Urinary bladder (tissue), 3 donors: ENCODE measurements at regions not wholly inside any gene's neighbourhood (a gene's known extent, or its start where the extent isn't known, plus 50 kb on each side); places are given as distances from the start of the nearest gene placed in this dataset.

ENCODE experiments used
- DNase-seq: peaks from one replicate; pipeline ENCODE4 v3.0.0-alpha.2; 2015; ENCODE audit errors: extremely low spot score
- H3K27ac ChIP-seq: one replicate; pipeline ENCODE4 v1.5.1; 2013; ENCODE audit warnings: low read depth, mild to moderate bottlenecking, moderate library complexity
- H3K36me3 ChIP-seq: one replicate; pipeline ENCODE4 v1.6.1; 2013; ENCODE audit warnings: mild to moderate bottlenecking, moderate library complexity; ENCODE audit not compliant: insufficient read depth
- H3K4me1 ChIP-seq: one replicate; pipeline ENCODE4 v1.6.1; 2013; ENCODE audit warnings: mild to moderate bottlenecking, moderate library complexity; ENCODE audit not compliant: insufficient read depth
- H3K4me3 ChIP-seq: one replicate; pipeline ENCODE4 v1.5.1; 2013; ENCODE audit warnings: low read depth, low read length
- WGBS: extraction: QIAGEN DNeasy Blood & Tissue Kit; methylation state at CpG from one replicate; pipeline ENCODE4 v1.1.7; 2013; 5-methylcytosine and 5-hydroxymethylcytosine counted together
- donor health status: healthy with polysubstance abuse.
- donor health status: healthy.

DNA sequence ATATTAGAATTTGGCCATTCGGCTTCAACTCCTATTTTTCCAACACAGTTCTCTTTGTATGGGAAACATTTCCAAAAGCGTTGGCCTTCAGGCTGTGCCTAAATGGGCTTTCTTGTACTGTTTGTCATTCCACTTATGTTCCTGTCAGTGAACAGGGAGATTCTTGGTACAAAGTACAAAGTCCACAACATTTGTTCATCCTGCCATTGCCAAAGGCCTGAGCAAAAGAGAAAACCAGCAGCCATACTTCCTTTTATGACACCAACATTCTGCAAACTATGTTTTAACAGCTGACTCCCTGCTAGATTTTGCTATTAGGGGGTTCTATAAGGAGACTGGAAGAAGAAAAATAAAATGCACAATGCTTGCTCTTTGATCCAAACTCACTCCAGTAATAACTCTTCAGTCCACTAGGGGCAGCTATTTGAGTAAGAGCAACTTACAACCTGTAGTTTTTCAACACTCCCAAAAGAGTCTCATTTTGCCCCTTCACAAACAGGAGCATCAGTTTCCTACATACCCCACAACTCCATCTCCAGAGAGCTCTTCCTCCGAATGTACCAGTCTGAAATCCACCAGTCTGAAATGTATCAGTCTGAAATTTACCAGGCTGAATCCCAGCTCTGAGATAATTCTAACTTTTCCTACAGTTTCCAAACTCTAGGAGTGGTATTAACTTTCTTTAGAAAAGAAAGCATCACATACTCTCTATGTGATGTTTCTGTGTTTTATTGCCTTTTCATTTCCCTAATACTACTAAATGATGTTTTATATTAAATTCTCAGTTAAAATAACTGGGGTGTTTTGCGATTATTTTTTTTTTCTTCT, 693.8 kb downstream of the DNAH5 start:
- Histone ChIP-seq H3K27ac (no peak overlapping the region), H3K36me3 (no peaks in the 10 kb centered on the region), H3K4me1 (no peaks in the 10 kb centered on the region), H3K4me3 (no peak overlapping the region)
- DNase-seq: no peak
- 71% methylated on average over 4 of the region's 4 CpGs for WGBS

DNA sequence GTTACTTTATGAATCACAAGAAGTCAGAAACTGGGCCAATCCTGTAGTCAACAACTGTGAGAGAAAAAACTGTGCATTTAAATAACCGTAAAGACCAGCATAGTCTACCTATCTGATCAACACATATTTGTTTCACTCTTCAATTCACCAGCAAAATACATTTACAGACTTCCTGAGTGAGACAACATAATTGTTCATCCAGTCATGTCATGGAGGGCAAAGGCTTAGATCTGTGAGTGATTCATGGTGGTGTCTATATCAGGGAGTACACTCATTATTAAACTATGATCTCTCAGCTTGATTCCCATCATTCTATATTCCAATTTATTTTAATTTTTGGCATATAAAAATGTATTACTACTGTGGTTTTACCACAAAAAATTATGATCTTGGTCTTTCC, 694.6 kb downstream of the DNAH5 start:
- no peak overlapping the region for H3K27ac ChIP-seq
- no peak overlapping the region for H3K4me3 ChIP-seq
- no peaks in the 10 kb centered on the region for H3K36me3 ChIP-seq
- DNase-seq: no peak
- H3K4me1 ChIP-seq: no peaks in the 10 kb centered on the region
- 93% methylated on average over 1 of the region's 1 CpG for WGBS

DNA sequence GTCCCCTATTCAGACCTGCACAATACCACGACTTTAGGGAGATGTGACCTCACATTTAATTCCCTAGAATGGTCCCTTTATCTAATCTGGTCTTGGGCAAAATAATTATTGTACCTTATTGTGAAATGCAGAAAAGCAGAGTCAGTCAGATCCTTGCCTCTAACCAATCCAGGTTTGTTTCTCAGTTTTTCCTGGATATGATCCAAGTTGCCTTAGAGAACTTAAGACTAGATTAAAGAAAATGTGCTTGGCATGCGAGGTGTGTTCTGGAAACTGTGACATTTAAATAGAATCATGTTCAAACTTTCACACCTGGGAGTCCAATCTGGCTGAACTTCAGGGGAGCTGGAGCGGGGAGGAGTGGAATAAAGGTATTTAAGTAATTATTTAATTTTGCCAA, 696.2 kb downstream of the DNAH5 start:
- no peak for DNase-seq
- no peak overlapping the region for H3K4me3 ChIP-seq
- 47% methylated on average over 3 of the region's 3 CpGs for WGBS
- no peaks in the 10 kb centered on the region for H3K36me3 ChIP-seq
- no peaks in the 10 kb centered on the region for H3K4me1 ChIP-seq
- H3K27ac ChIP-seq: no peak overlapping the region

DNA sequence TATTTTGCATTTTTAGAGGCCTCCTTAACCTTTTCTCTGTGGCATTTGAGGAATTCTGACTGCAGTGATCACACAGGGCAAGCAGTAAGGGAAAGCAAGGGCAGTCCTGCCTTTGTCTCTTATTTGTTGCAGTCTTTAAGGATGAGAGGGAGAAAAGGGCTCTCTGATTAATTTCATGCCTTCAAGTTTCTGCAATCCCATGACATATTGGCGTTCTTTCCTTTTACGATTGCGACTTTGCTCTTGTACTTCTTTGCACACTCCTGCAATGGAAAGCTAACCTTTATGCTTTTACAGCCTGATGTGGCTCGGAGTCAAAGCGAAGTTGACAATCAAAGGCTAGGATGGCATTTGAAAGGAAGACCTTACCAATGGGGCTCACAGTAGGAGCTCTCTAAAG, 698.4 kb downstream of the DNAH5 start:
- H3K36me3 ChIP-seq: no peaks in the 10 kb centered on the region
- H3K4me1 ChIP-seq: no peaks in the 10 kb centered on the region
- 62% methylated on average over 5 of the region's 5 CpGs for WGBS
- no peak for DNase-seq
- no peak overlapping the region for H3K4me3 ChIP-seq
- H3K27ac ChIP-seq: no peak overlapping the region

DNA sequence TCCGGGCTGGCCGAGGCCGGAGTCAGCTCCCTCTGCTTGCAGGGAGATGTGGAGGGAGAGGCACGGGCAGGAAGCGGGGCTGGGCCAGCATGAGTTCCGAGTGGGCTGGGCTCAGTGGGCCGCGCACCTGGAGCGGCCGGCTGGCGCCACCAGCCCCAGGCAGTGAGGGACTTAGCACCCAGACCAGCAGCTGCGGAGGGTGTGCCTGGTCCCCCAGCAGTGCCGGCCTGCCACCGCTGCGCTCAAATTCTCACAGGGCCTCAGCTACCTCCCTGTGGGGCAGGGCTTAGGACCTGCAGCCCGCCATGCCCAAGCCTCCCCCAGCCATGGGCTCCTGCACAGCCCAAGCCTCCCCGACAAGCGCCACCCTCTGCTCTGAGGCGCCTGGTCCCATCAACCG, 700.3 kb downstream of the DNAH5 start:
- no peak overlapping the region for H3K4me3 ChIP-seq
- DNase-seq: no peak
- no peaks in the 10 kb centered on the region for H3K4me1 ChIP-seq
- H3K27ac ChIP-seq: no peak overlapping the region
- 88% methylated on average over 20 of the region's 20 CpGs for WGBS
- no peaks in the 10 kb centered on the region for H3K36me3 ChIP-seq

DNA sequence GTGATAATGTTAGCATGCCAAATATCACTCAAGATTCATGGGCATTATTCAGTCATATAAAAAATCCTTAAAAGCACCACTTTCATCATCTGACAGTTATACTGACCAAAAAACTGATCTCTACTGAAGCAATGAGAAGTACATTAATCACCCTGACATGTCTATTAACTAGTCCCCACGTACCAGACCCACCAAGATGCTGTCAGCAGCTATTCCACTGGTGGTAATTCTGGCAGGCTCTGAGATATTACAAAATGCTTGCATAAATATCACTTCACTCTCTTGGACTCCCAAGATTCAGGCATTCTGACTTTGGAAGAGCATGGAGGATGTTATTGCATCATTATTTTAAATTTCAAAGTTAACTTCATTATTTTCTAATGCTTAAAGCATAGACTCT, 717.0 kb downstream of the DNAH5 start:
- no peak overlapping the region for H3K27ac ChIP-seq
- 11% methylated on average over 1 of the region's 1 CpG for WGBS
- H3K4me1 ChIP-seq: no peaks in the 10 kb centered on the region
- H3K4me3 ChIP-seq: no peak overlapping the region
- no peaks in the 10 kb centered on the region for H3K36me3 ChIP-seq
- no peak for DNase-seq

DNA sequence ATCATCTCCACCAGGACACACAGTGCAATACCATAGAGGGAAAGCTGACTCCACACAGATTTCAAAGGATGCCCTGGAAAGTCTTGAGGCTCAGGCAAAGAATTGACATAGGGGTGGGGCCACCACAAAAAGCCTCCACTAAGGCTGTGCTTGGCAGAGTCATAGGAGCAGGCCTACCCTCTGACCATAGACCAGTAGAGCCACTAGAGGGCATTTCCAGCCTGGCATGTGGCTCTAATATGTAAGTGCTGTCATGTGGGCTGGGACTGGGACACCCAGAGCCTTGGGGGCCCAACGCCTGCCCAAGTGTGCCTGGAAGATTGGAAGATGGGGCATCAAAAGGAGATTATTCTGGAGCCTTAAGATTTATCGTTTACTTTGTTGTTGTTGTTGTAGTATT, 726.0 kb downstream of the DNAH5 start:
- DNase-seq: no peak

DNA sequence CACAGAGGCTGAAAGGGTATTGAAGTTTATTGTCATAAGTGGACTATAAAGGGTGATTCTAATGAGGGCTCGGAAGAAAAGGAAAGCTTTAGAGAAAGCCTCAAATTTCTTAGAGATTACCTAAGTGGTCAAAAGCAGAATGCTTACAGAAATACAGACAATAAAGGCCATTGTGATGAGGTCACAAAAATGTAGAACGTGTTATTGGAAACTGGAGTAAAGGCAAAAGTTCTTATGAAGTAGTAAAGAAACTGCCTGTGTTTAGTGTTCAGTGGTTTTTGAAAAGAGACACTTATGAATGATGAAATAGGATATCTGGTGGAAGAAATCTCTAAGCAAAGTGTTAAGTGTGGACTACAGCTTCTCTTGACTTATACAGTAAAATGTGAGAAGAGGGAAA, 726.9 kb downstream of the DNAH5 start:
- no peak overlapping the region for H3K4me3 ChIP-seq
- DNase-seq: no peak
- WGBS: 49% methylated on average over 2 of the region's 2 CpGs
- H3K27ac ChIP-seq: no peak overlapping the region
- H3K4me1 ChIP-seq: no peaks in the 10 kb centered on the region
- H3K36me3 ChIP-seq: no peaks in the 10 kb centered on the region

More for the DNA sequence above, 726.0 kb downstream of the DNAH5 start:
- Histone ChIP-seq H3K4me3 (no peak overlapping the region), H3K36me3 (no peaks in the 10 kb centered on the region), H3K27ac (no peak overlapping the region), H3K4me1 (no peaks in the 10 kb centered on the region)
- 80% methylated on average over 2 of the region's 2 CpGs for WGBS

DNA sequence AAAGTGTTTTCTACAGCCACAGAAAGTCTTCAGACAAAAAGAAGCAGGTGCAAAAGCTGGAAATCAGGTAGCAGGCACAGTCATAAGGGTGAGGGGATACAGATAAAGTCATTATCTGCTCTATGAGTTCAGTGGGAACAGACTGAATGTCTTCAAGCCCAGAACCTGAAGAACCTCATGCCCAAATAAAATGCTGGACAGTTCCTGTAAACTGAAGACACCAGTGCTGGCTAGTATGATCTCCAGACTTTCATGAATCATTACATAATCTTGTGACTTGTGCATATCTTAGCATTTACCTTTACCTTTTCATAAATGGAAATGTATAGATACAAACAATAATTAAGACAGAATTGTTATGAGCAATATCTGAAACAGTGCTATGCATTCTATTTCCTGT, 728.7 kb downstream of the DNAH5 start:
- H3K4me3 ChIP-seq: no peak overlapping the region
- no peak overlapping the region for H3K27ac ChIP-seq

DNA sequence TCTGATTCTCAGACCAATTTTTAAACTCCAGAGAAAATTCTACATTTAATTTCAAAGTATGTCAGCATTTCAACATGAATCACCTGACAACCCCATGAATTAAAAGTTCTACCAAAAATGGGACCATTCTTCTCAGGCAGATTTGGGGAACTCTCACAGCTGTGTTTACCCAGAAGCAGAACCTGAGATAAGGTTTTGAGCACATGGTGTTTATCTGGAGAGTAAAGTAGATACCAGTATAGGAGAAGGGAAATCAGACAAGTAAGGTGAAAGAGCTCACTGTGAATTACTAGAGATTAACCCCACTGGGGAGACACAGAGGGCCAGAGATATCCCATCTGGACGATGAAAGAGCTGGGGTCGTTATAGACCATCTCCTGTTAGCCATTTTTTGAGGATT, 729.1 kb downstream of the DNAH5 start:
- Histone ChIP-seq H3K36me3 (no peaks in the 10 kb centered on the region), H3K27ac (no peak overlapping the region), H3K4me3 (no peak overlapping the region), H3K4me1 (no peaks in the 10 kb centered on the region)
- WGBS: 44% methylated on average over 2 of the region's 2 CpGs
- DNase-seq: no peak

More for the DNA sequence above, 728.7 kb downstream of the DNAH5 start:
- DNase-seq: no peak
- Histone ChIP-seq H3K36me3 (no peaks in the 10 kb centered on the region), H3K4me1 (no peaks in the 10 kb centered on the region)

DNA sequence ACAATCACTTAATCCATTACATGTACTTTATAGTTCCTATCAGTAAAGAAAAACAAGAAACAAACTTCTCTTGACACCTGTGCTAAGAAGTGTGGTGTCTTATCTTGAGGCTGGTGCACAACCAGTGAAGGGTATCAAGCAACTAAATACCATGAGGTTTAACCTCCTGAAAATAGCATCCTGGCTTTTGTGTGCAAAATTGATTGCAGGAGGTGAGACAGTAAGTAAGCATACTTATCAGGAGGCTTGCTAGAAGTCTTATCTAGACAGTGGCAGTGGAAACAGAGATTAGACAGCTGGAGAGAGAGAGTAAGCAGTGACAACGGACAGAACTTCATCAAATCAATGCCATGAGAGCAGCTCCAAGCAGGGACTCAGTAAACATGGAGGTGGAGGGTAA, 730.3 kb downstream of the DNAH5 start:
- DNase-seq: no peak
- H3K36me3 ChIP-seq: no peaks in the 10 kb centered on the region
- no peak overlapping the region for H3K27ac ChIP-seq
- H3K4me3 ChIP-seq: no peak overlapping the region
- 21% methylated on average over 1 of the region's 1 CpG for WGBS
- no peaks in the 10 kb centered on the region for H3K4me1 ChIP-seq

DNA sequence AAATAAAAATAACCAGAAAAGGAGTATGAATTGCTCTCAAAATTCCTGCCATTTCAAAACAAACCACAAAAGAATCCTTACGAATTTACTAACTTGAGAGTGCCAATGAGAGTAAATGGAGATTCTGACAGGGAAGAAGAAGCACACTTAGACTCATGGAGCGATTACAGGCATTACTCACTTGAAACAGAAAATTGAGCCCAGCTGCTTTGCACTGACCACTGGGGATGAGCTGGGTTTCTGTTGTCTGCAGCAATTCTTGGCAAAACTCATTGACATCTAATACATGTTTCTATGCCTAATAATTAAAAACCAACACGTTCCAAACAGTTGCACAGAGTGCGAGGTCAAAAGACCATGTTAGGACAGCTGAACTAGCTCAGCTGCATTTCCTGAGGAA, 731.6 kb downstream of the DNAH5 start:
- no peak for DNase-seq
- no peak overlapping the region for H3K27ac ChIP-seq

DNA sequence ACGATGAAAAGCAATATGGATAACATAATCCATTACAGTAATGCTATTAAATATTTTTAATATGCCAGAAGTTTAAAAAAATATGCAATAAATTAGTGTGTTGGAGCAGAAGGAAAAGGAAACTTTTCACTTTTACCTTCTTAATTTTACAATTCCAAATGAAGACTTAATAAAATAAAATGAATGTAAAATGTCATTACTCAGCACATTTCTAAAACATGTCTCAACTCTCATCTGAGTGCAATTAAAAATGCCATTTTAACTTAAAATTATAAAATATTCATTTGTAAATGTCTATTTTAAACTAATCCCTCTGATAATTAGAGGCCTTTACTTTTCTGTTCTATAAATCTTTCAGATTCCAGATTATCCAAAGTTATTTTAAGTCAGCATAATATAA, 733.4 kb downstream of the DNAH5 start:
- Histone ChIP-seq H3K4me3 (no peak overlapping the region), H3K27ac (no peak overlapping the region), H3K36me3 (no peaks in the 10 kb centered on the region), H3K4me1 (no peaks in the 10 kb centered on the region)
- DNase-seq: no peak
- 94% methylated on average over 1 of the region's 1 CpG for WGBS

More for the DNA sequence above, 731.6 kb downstream of the DNAH5 start:
- Histone ChIP-seq H3K36me3 (no peaks in the 10 kb centered on the region), H3K4me3 (no peak overlapping the region), H3K4me1 (no peaks in the 10 kb centered on the region)
- WGBS: 84% methylated on average over 4 of the region's 4 CpGs

DNA sequence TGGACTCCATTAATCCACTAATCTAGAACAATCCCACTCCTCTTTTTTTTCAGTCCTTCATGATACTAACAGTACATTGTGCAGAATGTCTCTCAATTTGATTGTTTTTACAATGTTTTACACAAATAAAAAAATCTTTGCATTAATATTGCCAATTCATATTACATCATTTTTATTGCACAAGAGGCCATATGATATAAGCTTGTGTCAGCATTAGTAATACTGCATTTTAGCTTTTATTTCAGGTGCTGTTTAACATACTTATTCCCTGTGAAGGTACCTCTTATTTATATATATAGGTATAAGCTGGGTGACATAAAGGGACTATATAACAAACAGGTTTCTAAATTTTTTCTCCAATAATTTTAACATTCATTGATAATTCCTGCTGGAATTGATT, 737.4 kb downstream of the DNAH5 start:
- no peaks in the 10 kb centered on the region for H3K36me3 ChIP-seq
- H3K4me3 ChIP-seq: no peak overlapping the region
- no peaks in the 10 kb centered on the region for H3K4me1 ChIP-seq
- DNase-seq: no peak
- no peak overlapping the region for H3K27ac ChIP-seq

DNA sequence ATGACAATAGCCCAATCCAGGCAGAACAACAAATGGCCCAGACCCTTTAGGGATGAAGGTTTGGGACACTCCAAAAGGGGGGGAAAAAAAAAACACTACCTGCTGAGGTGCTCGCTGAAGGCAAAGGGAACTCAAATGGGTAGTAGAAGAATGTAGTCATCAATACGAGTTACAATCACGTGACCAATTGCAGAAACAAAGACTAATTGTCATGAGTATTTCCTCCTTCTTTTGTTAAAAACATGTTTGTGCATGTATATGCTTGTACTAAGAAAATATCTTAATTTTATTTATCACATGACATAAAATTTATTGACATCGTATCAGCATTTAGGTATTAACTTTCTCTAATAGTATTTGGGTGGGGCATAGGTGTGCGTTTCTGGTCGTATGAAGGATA, 743.5 kb downstream of the DNAH5 start:
- Histone ChIP-seq H3K4me1 (no peaks in the 10 kb centered on the region), H3K36me3 (no peaks in the 10 kb centered on the region), H3K27ac (no peak overlapping the region), H3K4me3 (no peak overlapping the region)
- whole genome bisulfite sequencing: 88% methylated on average over 6 of the region's 6 CpGs
- DNase-seq: no peak
